GM10248 (cell line): ENCODE measurements at regions not wholly inside any gene's neighbourhood (a gene's known extent, or its start where the extent isn't known, plus 50 kb on each side); places are given as distances from the start of the nearest gene placed in this dataset.

Experiments used
- CTCF ChIA-PET: fragments of 300-600 bp; sonication (Branson Sonifier 250); formaldehyde crosslinking; extraction: SDS; loops from one replicate; lab custom pipeline; 2021; ENCODE audit warnings: antibody characterized with exemption; lab: Yijun Ruan, JAX
- POLR2A ChIA-PET: fragments of 350-650 bp; sonication (Branson Sonifier 250); formaldehyde crosslinking; extraction: SDS; loops from one replicate; lab custom pipeline; 2020; ENCODE audit warnings: antibody characterized with exemption; lab: Yijun Ruan, JAX
- DNase-seq: peaks from one replicate; pipeline ENCODE4 v3.0.0; 2012; ENCODE audit errors: extremely low spot score
- TF ChIP-seq, protein P1 (sequence below): IDR thresholded peaks from 2 replicates; pipeline ENCODE4 v1.5.1; 2012; ENCODE audit warnings: mild to moderate bottlenecking, low read depth; ENCODE audit errors: extremely low read depth, missing control alignments, control extremely low read depth

DNA sequence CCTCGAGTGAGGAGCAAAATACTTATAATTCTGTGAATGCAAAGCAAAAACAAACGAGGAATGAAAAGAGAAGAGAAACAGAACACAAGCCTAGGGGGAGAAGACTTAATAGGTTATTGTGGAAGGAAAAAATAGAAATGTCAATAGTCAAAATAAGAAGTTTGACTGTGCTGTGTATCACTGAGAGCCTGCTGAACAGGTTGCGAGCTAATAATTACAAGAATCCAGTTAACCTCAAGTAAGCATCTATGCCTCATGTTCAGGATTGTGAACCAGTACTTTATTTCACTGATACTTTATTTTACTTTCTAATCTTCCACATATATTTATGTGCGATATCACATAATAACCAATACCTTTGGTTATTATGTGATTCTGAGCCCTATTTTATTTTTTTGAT is 316.7 kb downstream of the OTUD1 start:
- TF ChIP-seq, protein P1, sequence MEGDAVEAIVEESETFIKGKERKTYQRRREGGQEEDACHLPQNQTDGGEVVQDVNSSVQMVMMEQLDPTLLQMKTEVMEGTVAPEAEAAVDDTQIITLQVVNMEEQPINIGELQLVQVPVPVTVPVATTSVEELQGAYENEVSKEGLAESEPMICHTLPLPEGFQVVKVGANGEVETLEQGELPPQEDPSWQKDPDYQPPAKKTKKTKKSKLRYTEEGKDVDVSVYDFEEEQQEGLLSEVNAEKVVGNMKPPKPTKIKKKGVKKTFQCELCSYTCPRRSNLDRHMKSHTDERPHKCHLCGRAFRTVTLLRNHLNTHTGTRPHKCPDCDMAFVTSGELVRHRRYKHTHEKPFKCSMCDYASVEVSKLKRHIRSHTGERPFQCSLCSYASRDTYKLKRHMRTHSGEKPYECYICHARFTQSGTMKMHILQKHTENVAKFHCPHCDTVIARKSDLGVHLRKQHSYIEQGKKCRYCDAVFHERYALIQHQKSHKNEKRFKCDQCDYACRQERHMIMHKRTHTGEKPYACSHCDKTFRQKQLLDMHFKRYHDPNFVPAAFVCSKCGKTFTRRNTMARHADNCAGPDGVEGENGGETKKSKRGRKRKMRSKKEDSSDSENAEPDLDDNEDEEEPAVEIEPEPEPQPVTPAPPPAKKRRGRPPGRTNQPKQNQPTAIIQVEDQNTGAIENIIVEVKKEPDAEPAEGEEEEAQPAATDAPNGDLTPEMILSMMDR, result no peak
- ChIA-PET CTCF (interaction anchor here (1.3 kb wide), 1 partner anchor 8 kb away, joined by 3 read pairs; no protein-coding TSS in a partner anchor), POLR2A (no interaction called here)
- no peak for DNase-seq

DNA sequence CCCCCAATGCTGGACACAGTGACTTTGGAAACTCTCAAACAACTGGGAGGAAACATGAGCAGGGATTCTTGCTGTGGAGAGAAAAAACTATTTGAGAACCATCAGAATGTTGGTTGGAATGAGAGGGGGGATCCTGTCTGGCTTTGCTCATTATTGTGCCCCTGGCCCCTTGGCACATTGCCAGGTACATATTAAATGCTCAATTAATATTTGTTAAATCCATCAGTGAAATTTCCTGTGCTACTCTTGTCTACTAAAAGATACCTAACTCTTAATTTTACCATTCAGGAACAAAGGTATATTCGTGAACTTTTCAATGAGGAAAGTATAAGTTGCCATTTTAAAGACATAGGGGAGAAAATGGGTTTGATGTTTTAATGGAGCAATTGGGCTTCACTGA is 329.4 kb downstream of the OTUD1 start:
- TF ChIP-seq, protein P1, result no peak
- ChIA-PET CTCF (no interaction called here), POLR2A (no interaction called here)
- DNase-seq, result no peak

DNA sequence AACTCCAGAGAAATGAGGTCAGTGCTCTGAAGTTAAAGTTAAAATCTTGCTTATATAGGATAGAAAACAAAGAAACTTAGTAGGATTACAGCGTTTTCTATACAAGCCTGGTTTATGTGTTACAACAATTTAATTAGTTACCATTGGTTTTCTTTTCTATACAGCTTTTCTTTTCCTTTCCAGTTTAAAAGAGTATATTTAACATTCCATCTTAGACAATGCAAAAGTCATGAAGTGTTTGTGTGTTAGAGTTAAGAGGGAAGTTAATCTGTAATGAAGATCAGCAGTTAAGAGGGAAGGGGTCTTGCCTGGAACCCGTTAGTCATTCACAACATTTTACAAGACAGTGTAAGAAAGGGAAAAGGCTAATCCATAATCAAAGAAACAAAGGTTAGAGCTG is 338.3 kb downstream of the OTUD1 start:
- POLR2A ChIA-PET, result no interaction called here
- no peak for DNase-seq
- CTCF ChIA-PET, result interaction anchor here (1.4 kb wide), 1 partner anchor 10 kb away, joined by 4 read pairs; no protein-coding TSS in a partner anchor
- TF ChIP-seq, protein P1, result no peak

GRCh38 chr10:23779301-23779700 is 340.4 kb downstream of the OTUD1 start:
- TF ChIP-seq, protein P1, result no peak
- ChIA-PET POLR2A (no interaction called here), CTCF (no interaction called here)

DNA sequence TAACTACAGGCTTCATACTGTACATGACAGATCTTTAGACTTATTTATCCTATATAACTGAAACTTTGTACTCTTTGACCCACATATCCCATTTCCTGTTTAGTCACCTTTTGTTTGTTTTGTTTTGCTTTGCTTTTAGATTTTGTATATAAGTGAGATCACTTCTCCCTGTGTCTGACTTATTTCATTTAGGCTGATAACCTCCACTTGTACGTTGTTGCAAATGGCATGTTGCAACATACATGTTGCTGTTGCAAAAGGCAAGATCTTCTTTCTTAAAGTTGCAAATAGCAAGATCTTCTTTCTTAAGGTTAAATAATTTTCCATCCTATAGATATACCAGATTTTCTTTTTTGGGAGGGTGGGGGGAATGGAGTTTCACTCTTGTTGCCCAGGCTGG is 341.5 kb downstream of the OTUD1 start:
- ChIA-PET CTCF (no interaction called here), POLR2A (no interaction called here)
- no peak for DNase-seq
- TF ChIP-seq, protein P1, result no peak

More at GRCh38 chr10:23779301-23779700, 340.4 kb downstream of the OTUD1 start:
- DNase-seq, result no peak

GRCh38 chr10:23786594-23786993 is 347.7 kb downstream of the OTUD1 start:
- ChIA-PET CTCF (interaction anchor here (1.1 kb wide), 1 partner anchor 10 kb away, joined by 4 read pairs; no protein-coding TSS in a partner anchor), POLR2A (no interaction called here)
- TF ChIP-seq, protein P1, result no peak
- DNase-seq, result no peak
